ENCODE measurements at regions not wholly inside any gene's neighbourhood (a gene's known extent, or its start where the extent isn't known, plus 50 kb on each side); places are given as distances from the start of the nearest gene placed in this dataset.

DNA sequence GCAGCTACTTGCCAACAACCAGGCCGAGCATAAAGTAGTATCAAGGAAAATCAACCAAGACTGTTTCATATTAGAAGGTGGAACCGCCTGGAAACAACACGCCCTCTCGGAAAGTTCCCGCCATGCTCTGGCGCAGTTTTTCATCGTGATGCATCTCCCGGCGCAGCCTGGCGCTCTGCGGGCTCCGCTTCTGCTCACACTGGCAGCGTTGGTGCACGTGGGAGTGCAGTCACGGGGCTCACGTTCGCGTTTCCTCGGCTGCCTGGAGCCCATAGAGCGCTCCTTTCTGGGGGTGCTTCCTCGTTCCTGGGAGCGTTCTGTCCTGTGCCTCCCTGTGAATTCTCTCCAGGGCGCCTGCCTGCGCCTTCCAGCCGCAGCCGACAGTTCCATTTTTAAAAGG, 227.3 kb downstream of the TBXT start:
- H3K27ac ChIP-seq = no peak overlapping the region
- H3K4me1 ChIP-seq = peaks cover 0 to 10% (median 0%) of the 10 kb centered on the region in 10 experiments; a peak in 1 of 20 replicates
- TF ChIP-seq Cebpa-rat (IDR thresholded peaks at IDR 0.05) = no peak
- no peaks in the 10 kb centered on the region for H4K20me1 ChIP-seq
- H3K4me3 ChIP-seq = no peak overlapping the region
- H3K9me3 ChIP-seq (replicated peaks in 1 of 11) = peaks cover 24 to 53% (median 39%) of the 10 kb centered on the region in 11 experiments
- no peak overlapping the region for H3K4me2 ChIP-seq
- H3K27me3 ChIP-seq = no peaks in the 10 kb centered on the region; a peak in 2 of 22 replicates
- no peak overlapping the region for H3K9ac ChIP-seq
- no peaks in the 10 kb centered on the region for H3K36me3 ChIP-seq

DNA sequence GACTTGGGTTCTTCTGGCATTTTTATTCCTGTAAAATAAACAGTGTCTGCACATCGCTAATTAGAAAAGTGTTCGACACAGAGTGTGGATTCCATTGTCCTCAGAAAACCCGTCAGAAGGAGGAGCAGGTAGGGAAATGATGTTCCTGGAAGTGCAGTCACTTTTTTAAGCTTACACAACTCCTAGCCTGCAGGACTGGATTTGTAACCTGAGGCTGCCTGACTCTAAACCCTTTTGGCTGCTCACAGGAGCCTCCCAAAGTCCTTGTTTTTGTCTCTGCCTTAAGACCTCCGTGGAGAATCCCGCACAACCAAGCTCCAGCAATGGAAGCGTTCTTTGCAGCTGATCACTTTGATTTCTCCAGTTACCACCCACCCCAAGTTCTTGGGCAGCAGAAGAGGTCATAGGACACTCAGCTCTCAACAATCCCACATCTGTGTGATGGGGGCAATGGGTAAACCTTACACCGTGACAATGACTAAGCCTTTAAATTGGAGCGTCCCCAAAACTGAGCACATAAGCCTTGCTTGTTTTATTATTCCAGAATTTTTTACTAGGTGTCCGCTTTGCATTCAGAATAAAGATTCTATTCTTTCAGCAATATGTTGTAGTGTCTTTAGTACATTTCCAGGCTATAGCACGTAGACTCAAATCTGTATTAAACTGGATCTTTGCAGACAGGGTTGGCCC, 227.9 kb downstream of the TBXT start:
- Histone ChIP-seq H3K36me3 (no peaks in the 10 kb centered on the region), H3K4me3 (no peak overlapping the region), H3K27me3 (no peaks in the 10 kb centered on the region; a peak in 2 of 22 replicates), H4K20me1 (no peaks in the 10 kb centered on the region), H3K27ac (no peak overlapping the region), H3K4me2 (no peak overlapping the region), H3K9ac (no peak overlapping the region), H3K4me1 (peaks cover 0 to 10% (median 0%) of the 10 kb centered on the region in 10 experiments; a peak in 1 of 20 replicates), H3K9me3 (replicated peaks in 1 of 11) (peaks cover 18 to 53% (median 34%) of the 10 kb centered on the region in 11 experiments)
- no peak for TF ChIP-seq Cebpa-rat (IDR thresholded peaks at IDR 0.05)

DNA sequence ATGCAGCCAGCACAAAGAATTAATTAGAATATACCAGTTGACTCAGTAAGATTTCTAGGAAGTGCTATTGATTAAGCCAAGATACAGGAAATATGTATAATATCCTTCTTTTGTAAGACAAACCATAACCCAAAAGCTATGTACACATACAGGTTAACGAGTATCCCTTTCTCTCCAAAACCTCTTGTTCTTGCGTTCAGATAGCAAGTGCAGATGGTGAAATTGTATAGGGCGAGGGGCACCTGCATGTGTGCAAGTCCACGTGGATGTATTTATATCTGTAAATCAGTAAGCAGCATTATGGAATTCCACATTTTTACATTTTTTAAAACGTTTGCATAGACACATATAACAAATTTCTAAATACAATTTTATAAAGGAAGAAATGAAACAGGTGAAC, 228.6 kb downstream of the TBXT start:
- no peak for TF ChIP-seq Cebpa-rat (IDR thresholded peaks at IDR 0.05)
- Histone ChIP-seq H3K27ac (no peak overlapping the region), H4K20me1 (no peaks in the 10 kb centered on the region), H3K9ac (no peak overlapping the region), H3K4me3 (no peak overlapping the region), H3K9me3 (replicated peaks in 1 of 11) (peaks cover 11 to 48% (median 27%) of the 10 kb centered on the region in 11 experiments; a peak in 21 of 22 replicates), H3K27me3 (no peaks in the 10 kb centered on the region; a peak in 2 of 22 replicates), H3K4me2 (no peak overlapping the region), H3K36me3 (no peaks in the 10 kb centered on the region), H3K4me1 (peaks cover 0 to 6% (median 0%) of the 10 kb centered on the region in 10 experiments; a peak in 1 of 20 replicates)

DNA sequence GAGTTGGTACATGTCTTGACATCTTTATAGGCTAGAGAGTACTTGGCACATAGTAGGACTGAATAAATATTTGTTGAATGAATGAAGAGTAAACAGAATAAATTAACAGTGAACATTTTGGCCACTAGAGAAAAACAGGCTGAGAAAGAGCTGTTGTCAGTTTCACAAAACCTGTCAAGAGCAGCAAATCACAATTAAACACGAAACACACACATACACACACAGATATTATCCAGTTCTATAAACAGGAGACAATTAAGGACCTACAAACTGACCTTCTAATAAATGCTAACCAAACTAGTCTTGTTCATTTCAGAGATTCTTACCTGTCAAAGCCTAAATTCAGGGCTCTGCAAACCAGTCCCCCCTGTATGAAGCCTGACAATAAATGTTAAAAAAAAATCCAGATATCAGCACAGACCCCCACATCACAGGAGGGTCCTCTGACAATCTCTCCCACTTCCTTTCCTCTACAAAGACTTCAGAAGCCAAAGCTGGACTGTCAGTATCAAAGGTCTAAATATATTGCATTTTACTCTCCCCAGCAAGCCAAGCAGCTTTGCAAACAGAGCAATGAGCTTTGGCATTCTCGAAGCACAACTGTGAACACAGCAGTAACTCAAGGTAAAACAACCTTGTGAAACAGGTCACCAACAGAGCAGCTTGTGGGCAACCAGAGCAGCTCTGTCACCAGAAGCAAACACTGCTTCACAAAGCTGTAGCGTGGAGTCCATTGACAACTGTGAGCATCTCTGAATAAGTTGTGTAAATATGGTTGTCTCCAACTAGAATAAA, 229.9 kb downstream of the TBXT start:
- TF ChIP-seq Cebpa-rat (IDR thresholded peaks at IDR 0.05) = no peak
- no peak overlapping the region for H3K4me3 ChIP-seq

DNA sequence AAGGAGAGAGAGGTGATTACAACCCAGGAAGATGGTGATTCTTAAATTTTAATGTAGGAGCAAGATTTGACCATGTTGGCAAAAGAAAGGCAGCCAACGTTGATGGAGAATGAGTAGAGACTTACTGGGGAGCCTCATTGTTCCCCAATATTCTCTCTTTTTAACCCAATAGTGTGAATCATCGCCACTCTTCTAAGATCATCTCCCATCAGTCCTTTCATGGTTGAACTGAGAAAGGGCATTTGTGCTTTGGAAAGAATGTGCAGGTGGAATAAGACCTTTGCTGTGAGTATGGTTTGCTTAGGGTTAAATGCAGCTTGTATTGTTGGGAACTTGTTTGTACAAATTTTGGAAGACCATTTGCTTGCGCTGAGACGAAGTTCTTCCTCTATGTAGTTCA, 231.0 kb downstream of the TBXT start:
- Histone ChIP-seq H4K20me1 (no peaks in the 10 kb centered on the region), H3K9ac (no peak overlapping the region), H3K27ac (no peak overlapping the region), H3K9me3 (replicated peaks in 1 of 11) (peaks cover 0 to 31% (median 13%) of the 10 kb centered on the region in 11 experiments; a peak in 16 of 22 replicates), H3K4me3 (no peak overlapping the region), H3K36me3 (no peaks in the 10 kb centered on the region), H3K4me2 (no peak overlapping the region), H3K4me1 (no peaks in the 10 kb centered on the region), H3K27me3 (no peaks in the 10 kb centered on the region; a peak in 2 of 22 replicates)
- no peak for TF ChIP-seq Cebpa-rat (IDR thresholded peaks at IDR 0.05)

More for the DNA sequence above, 229.9 kb downstream of the TBXT start:
- H4K20me1 ChIP-seq = no peaks in the 10 kb centered on the region
- no peak overlapping the region for H3K9ac ChIP-seq
- no peaks in the 10 kb centered on the region; a peak in 2 of 22 replicates for H3K27me3 ChIP-seq
- H3K9me3 ChIP-seq (replicated peaks in 1 of 11) = peaks cover 4 to 39% (median 22%) of the 10 kb centered on the region in 11 experiments; a peak in 19 of 22 replicates
- no peak overlapping the region for H3K4me2 ChIP-seq
- no peaks in the 10 kb centered on the region for H3K36me3 ChIP-seq
- H3K4me1 ChIP-seq = no peaks in the 10 kb centered on the region
- no peak overlapping the region for H3K27ac ChIP-seq

DNA sequence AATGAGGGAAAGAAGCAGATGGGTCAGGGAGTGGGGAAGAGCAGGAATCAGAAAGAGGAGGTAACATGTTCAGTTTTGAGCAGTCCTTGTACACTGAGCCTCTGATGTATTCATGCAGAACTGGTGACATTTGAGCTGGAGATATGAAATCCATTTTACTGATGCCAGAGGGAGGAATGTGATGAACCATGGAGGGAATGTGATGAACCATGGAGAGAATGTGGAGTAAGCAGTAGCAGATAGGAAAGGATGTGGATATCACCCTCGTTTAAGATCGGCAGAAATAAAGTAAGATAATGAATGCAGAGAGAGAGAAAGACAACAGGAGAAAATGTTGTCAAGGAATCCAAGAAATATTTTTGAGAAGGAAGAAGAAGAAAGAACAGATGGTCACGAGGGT, 231.6 kb downstream of the TBXT start:
- no peaks in the 10 kb centered on the region for H3K4me1 ChIP-seq
- no peak overlapping the region for H3K4me2 ChIP-seq
- H3K4me3 ChIP-seq = no peak overlapping the region
- H3K9ac ChIP-seq = no peak overlapping the region
- H3K36me3 ChIP-seq = no peaks in the 10 kb centered on the region
- TF ChIP-seq Cebpa-rat (IDR thresholded peaks at IDR 0.05) = no peak
- H4K20me1 ChIP-seq = no peaks in the 10 kb centered on the region
- H3K9me3 ChIP-seq (replicated peaks in 1 of 11) = peaks cover 0 to 26% (median 7%) of the 10 kb centered on the region in 11 experiments; a peak in 14 of 22 replicates
- no peak overlapping the region for H3K27ac ChIP-seq
- no peaks in the 10 kb centered on the region; a peak in 2 of 22 replicates for H3K27me3 ChIP-seq

DNA sequence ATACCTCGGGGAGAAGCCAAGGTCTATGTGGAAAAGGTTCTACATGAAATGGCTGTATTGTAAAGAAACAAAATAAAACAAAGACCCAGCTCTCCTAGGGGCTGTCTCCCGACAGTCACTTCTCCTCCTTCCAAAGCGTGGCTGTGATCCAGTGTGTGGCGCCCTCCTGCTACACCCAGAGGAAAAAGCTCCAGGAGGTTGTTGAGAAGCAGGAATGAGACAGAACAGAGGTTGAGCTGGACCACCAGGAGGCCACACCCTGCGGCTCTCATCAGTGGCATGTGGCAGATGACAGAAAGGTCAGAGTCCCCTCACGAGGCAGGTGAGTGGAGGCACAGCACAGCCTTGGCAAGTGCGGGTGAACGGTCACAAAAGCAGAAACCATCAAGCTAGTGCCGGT, 236.0 kb downstream of the TBXT start:
- Histone ChIP-seq H3K4me1 (no peaks in the 10 kb centered on the region), H3K27ac (no peak overlapping the region), H4K20me1 (no peaks in the 10 kb centered on the region), H3K36me3 (no peaks in the 10 kb centered on the region), H3K4me2 (no peak overlapping the region), H3K27me3 (no peaks in the 10 kb centered on the region; a peak in 1 of 22 replicates), H3K4me3 (no peak overlapping the region), H3K9ac (no peak overlapping the region), H3K9me3 (replicated peaks in 1 of 11) (peaks cover 0 to 16% (median 0%) of the 10 kb centered on the region in 11 experiments; a peak in 3 of 22 replicates)
- TF ChIP-seq Cebpa-rat (IDR thresholded peaks at IDR 0.05) = no peak

DNA sequence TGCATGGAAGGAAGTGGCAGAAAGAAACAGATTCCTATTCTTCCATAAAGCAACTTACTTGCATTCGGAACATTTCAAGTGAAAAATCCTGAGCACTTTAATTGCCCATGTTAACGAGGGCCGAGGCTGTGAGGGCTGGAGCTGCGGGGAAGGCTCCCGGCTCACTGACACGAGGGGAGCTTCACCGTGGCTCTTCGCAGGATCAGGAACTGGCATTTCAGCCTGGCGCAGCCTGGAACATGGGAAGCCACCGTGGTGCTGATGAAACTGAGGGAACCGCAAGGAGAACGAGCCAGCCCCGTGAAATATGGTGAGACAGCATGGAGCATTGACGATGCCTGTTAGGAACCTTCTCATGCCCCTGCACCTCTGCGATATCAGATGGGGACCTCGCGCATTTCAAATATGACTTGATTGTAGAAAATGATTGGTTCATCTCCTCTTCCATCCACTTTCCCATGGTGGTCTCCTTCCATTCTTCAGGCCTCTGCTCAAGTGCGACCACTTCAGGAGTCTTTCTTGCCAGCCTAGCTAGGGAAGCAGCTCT, 236.9 kb downstream of the TBXT start:
- H4K20me1 ChIP-seq = no peaks in the 10 kb centered on the region
- no peak for TF ChIP-seq Cebpa-rat (IDR thresholded peaks at IDR 0.05)
- peaks cover 0 to 8% (median 0%) of the 10 kb centered on the region in 11 experiments; a peak in 3 of 22 replicates for H3K9me3 ChIP-seq (replicated peaks in 1 of 11)
- no peak overlapping the region for H3K4me2 ChIP-seq
- no peaks in the 10 kb centered on the region for H3K4me1 ChIP-seq
- no peak overlapping the region for H3K4me3 ChIP-seq
- H3K36me3 ChIP-seq = no peaks in the 10 kb centered on the region
- no peak overlapping the region for H3K9ac ChIP-seq
- no peak overlapping the region for H3K27ac ChIP-seq
- no peaks in the 10 kb centered on the region; a peak in 1 of 22 replicates for H3K27me3 ChIP-seq

DNA sequence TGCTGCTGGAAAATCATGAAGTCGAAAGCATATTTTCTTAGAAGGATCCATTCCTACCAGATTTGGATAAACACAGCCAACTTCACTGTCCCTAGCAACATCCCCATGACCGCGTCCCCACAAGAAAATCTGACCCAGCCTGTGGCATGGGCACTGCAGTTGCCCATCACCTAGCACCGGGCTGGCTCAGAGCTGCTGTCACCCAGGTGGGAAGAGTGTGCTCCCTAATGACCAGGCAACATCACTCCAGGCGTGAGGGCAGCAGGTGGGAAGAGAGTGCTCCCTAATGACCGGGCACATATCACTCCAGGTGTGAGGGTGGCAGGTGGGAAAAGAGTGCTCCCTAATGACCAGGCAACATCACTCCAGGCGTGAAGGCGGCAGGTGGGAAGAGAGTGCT, 238.0 kb downstream of the TBXT start:
- no peak overlapping the region for H3K4me3 ChIP-seq
- no peak overlapping the region for H3K9ac ChIP-seq
- H3K27me3 ChIP-seq = no peaks in the 10 kb centered on the region
- H3K36me3 ChIP-seq = no peaks in the 10 kb centered on the region
- no peaks in the 10 kb centered on the region for H3K4me1 ChIP-seq
- H3K4me2 ChIP-seq = no peak overlapping the region
- no peaks in the 10 kb centered on the region for H4K20me1 ChIP-seq
- no peak overlapping the region for H3K27ac ChIP-seq
- TF ChIP-seq Cebpa-rat (IDR thresholded peaks at IDR 0.05) = no peak
- no peaks in the 10 kb centered on the region for H3K9me3 ChIP-seq (replicated peaks in 1 of 11)

Measured in BLaER1 treated with 17β-estradiol and CSF1 and Interleukin-3, amounts not matched to agents 10 nM and 100 nM (cell line).